ENCODE measurements at regions not wholly inside any gene's neighbourhood (a gene's known extent, or its start where the extent isn't known, plus 50 kb on each side); places are given as distances from the start of the nearest gene placed in this dataset.
A peak's percentile ranks its signal among the peaks of the same experiment; 100 is the strongest.
"Not testable (repeated sequence)": the region's sequence is repeated elsewhere in the genome, so short reads cannot be mapped to it uniquely, and the experiment has no call there.

DNA sequence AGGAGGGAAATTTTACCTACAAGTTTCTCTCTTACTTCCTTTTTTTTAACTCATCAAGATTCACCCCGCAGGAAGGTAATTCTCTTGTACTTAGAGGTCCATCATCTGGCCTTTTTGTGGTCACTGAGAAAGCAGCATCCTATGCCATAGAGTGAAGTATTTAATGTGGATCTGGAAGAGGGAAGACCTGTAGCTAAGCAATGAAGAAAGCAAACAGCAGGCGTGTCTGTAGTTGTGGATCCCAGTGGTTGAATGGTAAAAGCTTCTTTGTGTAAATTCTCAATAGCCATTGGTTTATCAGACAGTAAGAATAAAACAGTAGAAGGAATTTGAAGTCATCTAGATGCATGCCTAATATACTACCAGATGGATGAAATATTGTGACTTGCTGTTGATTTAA is 196.4 kb downstream of the ANKRD7 start:
- no peak for DNase-seq

GRCh38 chr7:118429141-118429540 is 204.6 kb downstream of the ANKRD7 start:
- peak; percentile 3 for DNase-seq

DNA sequence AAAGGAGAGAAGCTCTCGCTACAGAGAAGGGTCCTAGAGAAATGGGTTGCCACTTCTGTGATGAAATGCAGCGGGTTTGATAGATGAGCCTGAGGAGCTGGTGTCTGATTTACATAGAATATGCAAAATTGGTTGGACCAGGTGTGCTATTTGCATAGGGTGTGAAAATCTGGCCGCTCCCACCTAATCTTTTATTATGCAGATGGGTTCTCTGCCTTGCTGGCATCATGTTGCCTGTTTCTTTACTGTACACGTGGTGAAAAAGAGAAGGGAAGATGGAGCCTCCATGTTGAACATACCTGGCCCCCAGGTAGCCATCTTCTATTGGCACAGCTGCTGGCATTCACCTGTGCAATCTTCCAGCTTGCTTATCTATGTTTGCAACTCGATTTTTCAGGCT is 212.2 kb downstream of the ANKRD7 start:
- DNase-seq, result no peak

DNA sequence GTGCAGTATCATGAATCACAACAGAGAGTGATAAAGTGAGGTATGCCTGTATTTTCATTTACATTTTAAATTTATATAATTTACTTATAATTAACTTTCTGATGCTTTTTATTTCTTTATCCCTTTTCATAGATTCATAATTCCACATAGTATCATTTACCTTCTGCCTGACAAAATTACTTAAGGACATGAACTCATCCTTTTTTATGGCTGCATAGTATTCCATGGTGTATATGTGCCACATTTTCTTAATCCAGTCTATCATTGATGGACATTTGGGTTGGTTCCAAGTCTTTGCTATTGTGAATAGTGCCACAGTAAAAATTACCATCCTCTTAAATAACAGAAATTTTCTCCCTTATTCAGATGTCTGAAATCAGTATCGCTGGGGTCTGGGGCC is 224.5 kb downstream of the ANKRD7 start:
- not testable (repeated sequence) for DNase-seq

DNA sequence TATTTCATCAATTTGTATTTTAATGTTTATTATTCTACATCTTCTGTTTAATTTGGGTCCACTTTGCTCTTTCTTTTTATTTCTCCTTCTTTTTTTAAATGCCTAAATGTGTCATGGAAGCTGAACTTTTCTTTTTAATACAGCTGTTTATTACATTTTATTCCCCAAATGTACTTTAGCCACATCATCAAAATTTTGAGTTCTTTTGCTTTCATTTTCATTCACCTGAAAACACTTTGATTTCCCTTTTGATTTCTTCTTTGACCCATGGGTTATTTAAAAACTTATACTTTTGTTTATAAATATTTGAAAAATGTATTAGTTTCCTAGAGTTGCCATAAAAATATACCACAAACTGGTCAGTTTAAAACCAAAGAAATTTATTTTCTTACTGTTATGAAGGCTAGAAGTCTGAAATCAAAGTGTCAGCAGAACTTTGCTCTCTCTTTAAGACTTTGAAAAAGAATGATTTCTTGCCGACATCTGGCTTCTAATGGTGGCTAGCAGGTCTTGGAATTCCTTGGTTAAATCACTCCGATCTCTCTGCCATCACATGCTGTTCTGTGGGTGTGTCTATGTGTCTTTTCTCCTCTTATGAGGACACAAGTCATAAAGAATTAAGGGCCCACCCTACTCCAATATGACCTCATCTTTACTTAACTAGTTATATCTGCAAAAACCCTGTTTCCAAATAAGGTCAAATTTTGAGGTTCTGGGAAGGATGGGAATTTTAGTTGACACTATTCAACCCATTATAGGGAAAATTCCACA is 225.5 kb downstream of the ANKRD7 start:
- DNase-seq, result no peak

DNA sequence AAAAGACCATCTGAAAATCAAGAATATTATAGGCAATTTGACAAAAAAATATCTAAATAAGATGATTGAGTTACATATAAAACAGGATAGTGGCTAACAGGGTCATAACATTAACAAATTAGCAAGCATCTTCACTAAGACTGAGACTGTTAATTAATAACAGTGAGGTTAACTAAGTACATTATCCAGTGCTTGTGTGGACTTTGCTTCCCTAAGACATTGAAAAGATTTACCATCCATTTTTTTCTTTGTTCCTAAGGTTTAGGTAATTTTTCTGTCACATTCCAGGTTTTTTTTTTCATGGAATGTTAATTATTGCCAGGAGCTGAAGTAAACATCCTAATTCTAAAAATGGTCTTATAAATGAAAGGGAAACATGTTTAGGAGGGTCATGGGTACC is 227.6 kb downstream of the ANKRD7 start:
- no peak for DNase-seq

GRCh38 chr7:118467381-118467780 is 242.9 kb downstream of the ANKRD7 start:
- no peak for DNase-seq

GRCh38 chr7:118472581-118472980 is 248.1 kb downstream of the ANKRD7 start:
- DNase-seq, result no peak

DNA sequence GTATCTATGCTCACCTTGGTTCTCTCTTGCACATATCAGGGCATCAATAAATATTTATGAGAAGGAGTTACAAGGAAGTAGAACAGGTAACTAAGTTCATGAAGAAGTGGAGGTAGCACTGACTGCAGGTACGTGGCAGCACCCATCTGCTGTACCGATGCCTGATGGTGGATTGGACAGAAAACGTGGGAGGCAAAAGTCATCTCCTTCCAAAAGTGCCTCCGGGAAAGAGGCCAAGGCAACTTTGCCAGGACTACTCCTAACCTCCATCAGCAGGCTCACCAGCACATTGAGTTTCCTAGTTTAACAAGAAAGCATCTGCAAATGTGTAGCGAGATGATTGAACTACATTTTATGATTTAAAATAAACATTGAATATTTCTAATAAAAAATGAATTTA is 248.8 kb downstream of the ANKRD7 start:
- DNase-seq, result no peak

DNA sequence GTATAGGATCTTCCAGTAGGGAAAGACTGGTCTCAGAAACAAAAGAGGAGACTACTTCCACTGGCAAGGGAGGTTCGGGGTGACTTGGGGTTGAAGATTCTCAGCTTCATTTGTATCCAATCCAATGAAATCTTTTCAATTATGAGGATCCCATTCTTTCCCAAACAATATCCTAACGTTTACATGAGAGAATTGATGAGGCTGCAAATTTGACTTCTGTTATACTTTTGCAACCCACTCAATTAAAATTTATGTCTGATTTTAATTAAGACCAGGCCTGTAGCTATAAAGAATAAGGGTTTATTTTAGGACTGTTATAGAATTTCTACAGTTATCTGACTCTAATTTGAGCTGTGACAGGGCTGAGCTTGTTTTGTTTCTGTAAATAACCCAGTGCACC is 251.5 kb downstream of the ANKRD7 start:
- no peak for DNase-seq

- DNase-seq, result no peak
Observed at GRCh38 chr7:118477036-118477435, 252.5 kb downstream of the ANKRD7 start.

- no peak for DNase-seq
Observed at GRCh38 chr7:118478236-118478635, 253.7 kb downstream of the ANKRD7 start.

DNA sequence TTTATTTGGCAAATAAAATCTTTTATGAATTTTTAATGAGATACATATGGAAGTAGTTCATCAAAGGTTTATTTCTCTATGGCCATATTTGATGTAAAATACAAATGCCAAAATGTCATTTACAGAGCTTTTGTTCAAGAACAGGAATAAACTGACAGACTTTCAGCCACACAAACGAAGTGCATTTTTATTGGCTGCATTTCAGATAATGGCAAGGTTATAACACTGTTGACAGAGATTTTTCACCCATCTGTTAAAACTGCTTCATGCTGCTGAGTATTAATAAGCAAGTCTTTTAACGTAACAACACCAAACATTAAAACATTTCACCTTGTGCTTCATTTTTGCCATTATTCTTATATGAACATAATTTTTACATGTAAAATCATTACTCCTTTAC is 254.4 kb downstream of the ANKRD7 start:
- DNase-seq, result no peak

DNA sequence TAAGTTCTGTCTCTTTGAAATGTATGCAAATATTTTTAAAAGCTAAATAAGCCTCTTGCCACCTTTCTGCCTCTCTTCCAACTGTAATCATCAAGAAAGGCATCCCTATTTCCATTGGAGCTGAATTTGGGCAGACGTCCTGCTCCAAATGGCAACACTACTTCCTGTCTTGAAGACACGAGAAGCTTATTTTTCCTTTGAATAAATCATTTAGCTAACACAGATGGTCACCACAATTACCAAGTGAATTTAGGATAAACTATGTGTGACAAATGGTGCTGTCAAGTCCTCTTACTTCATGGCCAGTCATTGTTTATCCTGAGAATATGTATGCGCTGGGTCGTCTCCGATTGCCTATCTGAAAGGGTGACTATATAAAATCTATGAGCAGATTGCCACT is 268.0 kb downstream of the ANKRD7 start:
- DNase-seq, result peak; percentile 54

- no peak for DNase-seq
Observed at GRCh38 chr7:118496138-118496644, 271.7 kb downstream of the ANKRD7 start.

- no peak for DNase-seq
Observed at GRCh38 chr7:118502235-118502634, 277.7 kb downstream of the ANKRD7 start.

- no peak for DNase-seq
Observed at GRCh38 chr7:118511146-118511545, 286.6 kb downstream of the ANKRD7 start.

DNA sequence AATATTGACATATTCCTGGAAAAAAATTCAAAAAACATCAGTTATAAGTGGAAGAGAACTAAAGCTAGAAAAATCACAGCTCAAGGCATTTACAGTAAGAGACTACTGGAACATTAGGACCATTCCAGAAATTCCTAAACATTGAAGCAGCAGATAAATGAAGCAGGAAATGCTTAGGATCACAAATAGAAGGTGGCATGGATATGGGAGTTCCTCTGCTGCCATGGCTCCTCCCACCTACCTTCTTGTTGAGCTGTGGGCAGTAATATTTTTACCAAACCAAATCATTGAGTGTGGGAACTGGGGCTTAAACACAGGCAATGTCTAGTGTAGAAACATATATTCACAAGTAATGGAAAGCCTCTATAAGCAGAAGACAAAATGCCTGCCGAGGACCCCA is 292.8 kb downstream of the ANKRD7 start:
- DNase-seq, result no peak

DNA sequence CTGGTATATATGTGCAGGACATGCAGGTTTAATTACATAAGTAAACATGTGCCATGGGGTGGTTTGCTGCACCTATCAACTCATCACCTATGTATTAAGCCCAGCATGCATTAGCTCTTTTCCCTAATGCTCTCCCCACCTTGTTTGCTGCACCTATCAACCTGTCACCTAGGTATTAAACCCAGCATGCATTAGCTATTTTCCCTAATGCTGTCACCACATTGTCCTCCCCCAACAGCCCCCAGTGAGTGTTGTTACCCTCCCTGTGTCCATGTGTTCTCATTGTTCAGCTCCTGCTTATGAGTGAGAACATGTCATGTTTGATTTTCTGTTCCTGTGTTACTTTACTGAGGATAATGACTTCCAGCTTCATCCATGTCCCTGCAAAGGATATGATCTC is 300.5 kb downstream of the ANKRD7 start:
- DNase-seq, result no peak

- no peak for DNase-seq
Observed at GRCh38 chr7:118531566-118531965, 307.1 kb downstream of the ANKRD7 start.

GRCh38 chr7:118559207-118559606 is 334.7 kb downstream of the ANKRD7 start:
- DNase-seq, result no peak

DNA sequence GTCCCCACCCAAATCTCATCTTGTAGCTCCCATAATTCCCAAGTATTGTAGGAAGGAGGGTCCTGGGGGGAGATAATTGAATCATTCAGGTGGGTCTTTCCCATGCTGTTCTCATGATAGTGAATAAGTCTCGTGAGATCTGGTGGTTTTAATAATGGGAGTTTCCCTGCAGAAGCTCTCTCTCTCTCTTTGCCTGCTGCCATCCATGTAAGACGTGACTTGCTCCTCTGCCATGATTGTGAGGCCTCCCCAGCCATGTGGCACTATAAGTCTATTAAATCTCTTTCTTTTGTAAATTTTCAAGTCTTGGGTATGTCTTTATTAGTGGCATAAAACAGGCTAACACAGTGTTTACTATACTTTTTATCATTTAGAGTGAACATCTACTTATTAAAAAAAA is 338.8 kb downstream of the ANKRD7 start:
- DNase-seq, result no peak

DNA sequence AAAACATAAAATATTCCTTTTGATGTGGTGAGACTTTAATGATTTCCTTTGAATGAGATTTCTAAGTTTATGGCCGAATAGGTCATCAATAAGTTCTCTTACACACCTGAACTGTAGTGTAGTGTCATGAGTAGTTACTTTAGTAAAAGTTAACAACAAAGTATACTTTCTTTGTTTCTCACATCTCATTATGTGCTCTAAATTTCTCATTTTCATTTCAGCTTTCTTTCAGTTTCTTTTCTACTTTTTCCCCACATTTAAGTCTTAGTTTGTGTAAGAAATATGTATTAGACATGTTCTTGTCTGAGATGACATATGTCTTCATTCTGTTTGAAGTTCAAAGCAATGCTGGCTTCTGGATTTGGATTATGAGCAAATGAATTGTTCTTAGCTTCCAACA is 348.1 kb downstream of the ANKRD7 start:
- no peak for DNase-seq

DNA sequence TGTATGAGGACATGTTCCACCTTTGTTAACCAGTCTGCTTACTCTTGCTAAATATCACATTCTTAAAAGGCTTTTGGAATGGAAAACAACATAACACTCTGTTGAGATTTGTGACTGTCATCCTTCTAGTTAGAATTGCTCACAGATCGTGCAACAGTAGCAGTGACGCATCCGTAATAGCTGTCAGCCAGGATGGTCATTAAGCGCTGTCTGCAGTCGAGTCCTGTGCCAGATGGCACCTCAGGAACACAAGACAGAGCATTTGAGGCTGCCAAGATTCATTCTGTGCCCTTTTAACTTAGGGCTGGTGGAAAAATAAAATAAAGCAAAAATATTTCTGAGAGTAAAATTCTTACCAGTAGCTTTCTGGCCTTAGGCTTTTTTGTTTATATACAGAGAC is 348.6 kb downstream of the ANKRD7 start:
- DNase-seq, result peak; percentile 70

GRCh38 chr7:118575393-118575948 is 351.0 kb downstream of the ANKRD7 start:
- DNase-seq, result no peak
